ENCODE measurements at regions not wholly inside any gene's neighbourhood (a gene's known extent, or its start where the extent isn't known, plus 50 kb on each side); places are given as distances from the start of the nearest gene placed in this dataset.
"Not testable (repeated sequence)": the region's sequence is repeated elsewhere in the genome, so short reads cannot be mapped to it uniquely, and the experiment has no call there.

- TF ChIP-seq CTCF (IDR thresholded peaks at IDR 0.05 in 8 of 11, conservative IDR thresholded peaks at IDR 0.05 in 3 of 11) = no peak
- TF ChIP-seq POLR2AphosphoS5 (IDR thresholded peaks at IDR 0.05) = no peak
- no peak for TF ChIP-seq POLR2A (IDR thresholded peaks at IDR 0.05)
Observed at GRCh38 chrX:122301491-122301890, 882.6 kb upstream of the GRIA3 start.

DNA sequence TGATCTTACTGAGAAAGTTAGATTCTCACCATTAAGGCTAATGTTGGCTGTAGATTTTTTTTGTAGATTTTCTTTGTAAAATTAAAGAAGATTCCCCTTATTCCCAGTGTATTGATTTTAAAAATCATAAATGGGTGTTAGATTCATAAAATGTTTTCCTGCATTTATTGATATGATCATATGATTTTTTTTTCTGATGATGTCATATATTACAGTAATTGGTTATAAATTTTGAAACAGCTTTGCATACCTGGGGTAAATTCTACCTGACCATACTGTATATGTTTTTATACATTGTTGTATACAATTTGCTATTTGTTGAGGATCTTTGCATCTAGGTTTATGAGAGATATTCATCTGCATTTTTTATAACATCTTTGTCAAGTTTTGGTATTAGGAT, 880.3 kb upstream of the GRIA3 start:
- no peak for TF ChIP-seq POLR2AphosphoS5 (IDR thresholded peaks at IDR 0.05)
- no peak for TF ChIP-seq POLR2A (IDR thresholded peaks at IDR 0.05)
- TF ChIP-seq CTCF (IDR thresholded peaks at IDR 0.05 in 8 of 11, conservative IDR thresholded peaks at IDR 0.05 in 3 of 11) = no peak
- no peak overlapping the region for H3K27ac ChIP-seq
- no peak overlapping the region for H3K4me3 ChIP-seq
- intact Hi-C loops (cut with DNase I; ENCODE audit: low total_unique reads) = no loop called here
- no peaks in the 10 kb centered on the region for H3K36me3 ChIP-seq
- no peaks in the 10 kb centered on the region for H3K4me1 ChIP-seq
- H3K27me3 ChIP-seq (replicated peaks in 1 of 7) = no peaks in the 10 kb centered on the region
- H3K9me3 ChIP-seq = peaks cover 0 to 6% (median 0%) of the 10 kb centered on the region in 8 donors
- DNase-seq = no peak

More at GRCh38 chrX:122301491-122301890, 882.6 kb upstream of the GRIA3 start:
- Histone ChIP-seq H3K9me3 (peaks cover 0 to 12% (median 0%) of the 10 kb centered on the region in 8 donors), H3K36me3 (no peaks in the 10 kb centered on the region), H3K4me3 (no peak overlapping the region), H3K27me3 (replicated peaks in 1 of 7) (no peaks in the 10 kb centered on the region), H3K4me1 (no peaks in the 10 kb centered on the region), H3K27ac (no peak overlapping the region)
- no peak for DNase-seq
- intact Hi-C loops (cut with DNase I; ENCODE audit: low total_unique reads) = no loop called here

DNA sequence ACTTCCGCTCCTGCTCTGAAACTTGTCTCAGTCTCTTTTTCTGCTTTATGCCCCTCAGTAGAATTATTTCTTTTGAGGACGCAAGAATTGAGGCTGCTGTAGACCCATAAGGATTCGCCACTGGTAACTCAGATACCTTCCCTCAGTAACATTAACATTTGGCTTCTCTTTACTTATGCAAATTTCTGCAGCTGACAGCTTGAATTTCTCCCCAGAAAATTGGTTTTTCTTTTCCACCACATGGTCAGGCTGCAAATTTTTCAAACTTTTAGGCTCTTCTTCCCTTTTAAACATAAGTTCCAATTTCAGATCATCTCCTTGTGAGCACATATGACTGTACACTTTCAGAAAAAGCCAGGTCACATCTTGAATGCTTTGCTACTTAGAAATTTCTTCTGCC, 839.3 kb upstream of the GRIA3 start:
- Histone ChIP-seq H3K36me3 (no peaks in the 10 kb centered on the region), H3K27me3 (replicated peaks in 1 of 7) (no peaks in the 10 kb centered on the region), H3K27ac (no peak overlapping the region), H3K9me3 (peaks cover 0 to 12% (median 0%) of the 10 kb centered on the region in 8 donors), H3K4me1 (no peaks in the 10 kb centered on the region), H3K4me3 (no peak overlapping the region)
- WGBS, 5 donors = 71 to 89% (median 84%) methylated on average over 3 of the region's 3 CpGs
- intact Hi-C loops (cut with DNase I; ENCODE audit: low total_unique reads) = no loop called here
- no peak for TF ChIP-seq POLR2A (IDR thresholded peaks at IDR 0.05)
- no peak for TF ChIP-seq POLR2AphosphoS5 (IDR thresholded peaks at IDR 0.05)
- TF ChIP-seq CTCF (IDR thresholded peaks at IDR 0.05 in 8 of 11, conservative IDR thresholded peaks at IDR 0.05 in 3 of 11) = no peak
- DNase-seq = no peak

DNA sequence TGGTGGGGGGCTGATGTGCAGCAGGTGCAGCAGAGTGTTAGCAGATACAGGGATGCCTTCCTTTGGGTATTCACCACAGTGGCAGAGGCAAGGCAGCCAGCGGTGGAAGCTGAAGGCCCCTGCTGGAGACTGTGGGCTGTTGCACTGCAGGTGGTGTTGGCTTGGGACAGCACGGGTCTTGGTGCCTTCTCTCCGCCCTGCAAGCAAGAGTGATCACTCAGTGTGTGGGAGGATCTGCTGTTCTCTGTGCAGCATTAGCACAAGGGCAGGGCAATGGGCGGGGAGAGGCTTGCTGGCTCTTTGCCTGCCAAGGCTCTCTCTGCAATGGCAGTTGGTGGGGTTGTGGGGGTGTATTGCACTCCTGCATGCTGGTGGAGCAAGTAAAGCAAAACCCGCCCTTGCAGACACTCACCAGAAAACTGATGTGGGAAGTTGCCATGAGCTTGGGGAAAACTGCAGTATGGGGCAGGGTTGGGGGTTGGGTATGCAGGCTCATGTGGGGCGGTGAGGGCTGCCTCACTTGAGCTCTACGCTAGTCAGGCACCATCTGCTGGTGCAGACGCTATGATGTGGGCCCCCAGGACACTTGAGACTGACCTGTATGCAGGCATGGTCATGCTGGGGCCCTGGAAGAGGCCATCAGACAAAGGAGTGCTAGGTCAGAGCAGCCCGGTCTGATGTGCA, 820.8 kb upstream of the GRIA3 start:
- peak; percentile 51 for DNase-seq
- intact Hi-C loops (cut with DNase I; ENCODE audit: low total_unique reads) = no loop called here
- Histone ChIP-seq H3K4me3 (no peak overlapping the region), H3K36me3 (no peaks in the 10 kb centered on the region), H3K27me3 (replicated peaks in 1 of 7) (no peaks in the 10 kb centered on the region), H3K9me3 (no peaks in the 10 kb centered on the region), H3K27ac (no peak overlapping the region), H3K4me1 (no peaks in the 10 kb centered on the region)
- WGBS, 5 donors = 59 to 82% (median 73%) methylated on average over 2 to 9 of the region's 9 CpGs
- TF ChIP-seq POLR2A (IDR thresholded peaks at IDR 0.05) (no peak), POLR2AphosphoS5 (IDR thresholded peaks at IDR 0.05) (no peak), CTCF (IDR thresholded peaks at IDR 0.05 in 8 of 11, conservative IDR thresholded peaks at IDR 0.05 in 3 of 11) (no peak)

DNA sequence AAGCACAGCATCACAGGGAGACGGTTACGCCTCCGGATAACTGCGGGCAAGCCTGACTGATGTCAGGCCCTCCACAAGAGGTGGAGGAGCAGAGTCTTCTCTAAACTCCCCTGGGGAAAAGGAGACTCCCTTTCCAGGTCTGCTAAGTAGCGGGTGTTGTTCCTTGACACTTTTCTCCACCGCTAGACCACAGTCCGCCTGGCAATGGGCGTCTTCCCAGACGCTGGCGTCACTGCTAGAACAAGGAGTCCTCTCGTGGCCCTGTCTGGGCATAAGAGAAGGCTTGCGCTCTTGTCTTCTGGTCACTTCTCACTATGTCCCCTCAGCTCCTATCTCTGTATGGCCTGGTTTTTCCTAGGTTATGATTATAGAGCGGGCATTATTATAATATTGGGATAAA, 808.5 kb upstream of the GRIA3 start:
- H3K9me3 ChIP-seq; H3K27ac ChIP-seq; H3K4me3 ChIP-seq; H3K4me1 ChIP-seq; intact Hi-C loops (cut with DNase I; ENCODE audit: low total_unique reads); H3K27me3 ChIP-seq (replicated peaks in 1 of 7); H3K36me3 ChIP-seq: not testable (repeated sequence)
- WGBS, 5 donors = 88 to 97% (median 91%) methylated on average over 12 to 13 of the region's 13 CpGs
- DNase-seq = peak; percentile 27

Data from spleen (tissue), 11 donors.